ENCODE measurements at regions not wholly inside any gene's neighbourhood (a gene's known extent, or its start where the extent isn't known, plus 50 kb on each side); places are given as distances from the start of the nearest gene placed in this dataset.

- Histone ChIP-seq H3K9me3 (ENCODE audit: control insufficient read depth, insufficient read depth, low read length) (no peaks in the 10 kb centered on the region), H3K27ac (ENCODE audit: low read depth, low read length) (no peak overlapping the region), H3K36me3 (ENCODE audit: control insufficient read depth, low read length) (no peaks in the 10 kb centered on the region), H3K9me2 (replicated peaks; ENCODE audit: control insufficient read depth, low read length) (no peaks in the 10 kb centered on the region), H3K4me3 (ENCODE audit: low read length) (no peak overlapping the region), H3K4me2 (ENCODE audit: low read length) (no peak overlapping the region), H3K4me1 (ENCODE audit: control insufficient read depth, low read length) (no peaks in the 10 kb centered on the region), H3K79me2 (ENCODE audit: control insufficient read depth, low read length) (no peaks in the 10 kb centered on the region), H4K20me1 (ENCODE audit: control insufficient read depth, insufficient read depth, low read depth, low read length) (no peaks in the 10 kb centered on the region), H3K27me3 (ENCODE audit: control insufficient read depth, low read length) (no peaks in the 10 kb centered on the region), H3F3A (ENCODE audit: control insufficient read depth, insufficient read depth) (no peaks in the 10 kb centered on the region)
- TF ChIP-seq EZH2phosphoT487 (IDR thresholded peaks at IDR 0.05; ENCODE audit: borderline replicate concordance, low read length) = no peak
Observed at GRCh38 chr7:12802070-12802469, 114.6 kb downstream of the ARL4A start.

GRCh38 chr7:12803542-12803941 lies 116.1 kb downstream of the ARL4A start:
- Histone ChIP-seq H3K27ac (ENCODE audit: low read depth, low read length) (no peak overlapping the region), H3K4me1 (ENCODE audit: control insufficient read depth, low read length) (no peaks in the 10 kb centered on the region), H4K20me1 (ENCODE audit: control insufficient read depth, insufficient read depth, low read depth, low read length) (no peaks in the 10 kb centered on the region), H3K36me3 (ENCODE audit: control insufficient read depth, low read length) (no peaks in the 10 kb centered on the region), H3K4me2 (ENCODE audit: low read length) (no peak overlapping the region), H3K4me3 (ENCODE audit: low read length) (no peak overlapping the region), H3K27me3 (ENCODE audit: control insufficient read depth, low read length) (no peaks in the 10 kb centered on the region), H3K79me2 (ENCODE audit: control insufficient read depth, low read length) (no peaks in the 10 kb centered on the region), H3K9me3 (ENCODE audit: control insufficient read depth, insufficient read depth, low read length) (no peaks in the 10 kb centered on the region), H3F3A (ENCODE audit: control insufficient read depth, insufficient read depth) (no peaks in the 10 kb centered on the region), H3K9me2 (replicated peaks; ENCODE audit: control insufficient read depth, low read length) (no peaks in the 10 kb centered on the region)
- TF ChIP-seq CTCF (IDR thresholded peaks at IDR 0.05; ENCODE audit: low read depth, low read length, poor library complexity, severe bottlenecking) = no peak
- TF ChIP-seq EZH2phosphoT487 (IDR thresholded peaks at IDR 0.05; ENCODE audit: borderline replicate concordance, low read length) = no peak

GRCh38 chr7:12805518-12805928 lies 118.1 kb downstream of the ARL4A start:
- Histone ChIP-seq H3K36me3 (ENCODE audit: control insufficient read depth, low read length) (no peaks in the 10 kb centered on the region), H3K27ac (ENCODE audit: low read depth, low read length) (no peak overlapping the region), H3K4me2 (ENCODE audit: low read length) (no peak overlapping the region), H3K9me3 (ENCODE audit: control insufficient read depth, insufficient read depth, low read length) (no peaks in the 10 kb centered on the region), H3K4me3 (ENCODE audit: low read length) (no peak overlapping the region), H3F3A (ENCODE audit: control insufficient read depth, insufficient read depth) (no peaks in the 10 kb centered on the region), H3K4me1 (ENCODE audit: control insufficient read depth, low read length) (no peaks in the 10 kb centered on the region), H3K9me2 (replicated peaks; ENCODE audit: control insufficient read depth, low read length) (no peaks in the 10 kb centered on the region), H4K20me1 (ENCODE audit: control insufficient read depth, insufficient read depth, low read depth, low read length) (no peaks in the 10 kb centered on the region), H3K79me2 (ENCODE audit: control insufficient read depth, low read length) (no peaks in the 10 kb centered on the region), H3K27me3 (ENCODE audit: control insufficient read depth, low read length) (no peaks in the 10 kb centered on the region)
- TF ChIP-seq CTCF (IDR thresholded peaks at IDR 0.05; ENCODE audit: low read depth, low read length, poor library complexity, severe bottlenecking) (no peak), EZH2phosphoT487 (IDR thresholded peaks at IDR 0.05; ENCODE audit: borderline replicate concordance, low read length) (no peak)

- H3K36me3 ChIP-seq (ENCODE audit: control insufficient read depth, low read length) = no peaks in the 10 kb centered on the region
- H3K27me3 ChIP-seq (ENCODE audit: control insufficient read depth, low read length) = no peaks in the 10 kb centered on the region
- H3K27ac ChIP-seq (ENCODE audit: low read depth, low read length) = no peak overlapping the region
- no peaks in the 10 kb centered on the region for H3K9me2 ChIP-seq (replicated peaks; ENCODE audit: control insufficient read depth, low read length)
- H3K79me2 ChIP-seq (ENCODE audit: control insufficient read depth, low read length) = no peaks in the 10 kb centered on the region
- H3F3A ChIP-seq (ENCODE audit: control insufficient read depth, insufficient read depth) = no peaks in the 10 kb centered on the region
- no peak overlapping the region for H3K4me2 ChIP-seq (ENCODE audit: low read length)
- no peaks in the 10 kb centered on the region for H4K20me1 ChIP-seq (ENCODE audit: control insufficient read depth, insufficient read depth, low read depth, low read length)
- H3K4me1 ChIP-seq (ENCODE audit: control insufficient read depth, low read length) = no peaks in the 10 kb centered on the region
- TF ChIP-seq EZH2phosphoT487 (IDR thresholded peaks at IDR 0.05; ENCODE audit: borderline replicate concordance, low read length) = no peak
- TF ChIP-seq CTCF (IDR thresholded peaks at IDR 0.05; ENCODE audit: low read depth, low read length, poor library complexity, severe bottlenecking) = no peak
- H3K4me3 ChIP-seq (ENCODE audit: low read length) = no peak overlapping the region
- H3K9me3 ChIP-seq (ENCODE audit: control insufficient read depth, insufficient read depth, low read length) = no peaks in the 10 kb centered on the region
Observed at GRCh38 chr7:12805957-12806356, 118.5 kb downstream of the ARL4A start.

Measured in DOHH2 (cell line).